ENCODE measurements at regions not wholly inside any gene's neighbourhood (a gene's known extent, or its start where the extent isn't known, plus 50 kb on each side); places are given as distances from the start of the nearest gene placed in this dataset.
"Not testable (repeated sequence)": the region's sequence is repeated elsewhere in the genome, so short reads cannot be mapped to it uniquely, and the experiment has no call there.

DNA sequence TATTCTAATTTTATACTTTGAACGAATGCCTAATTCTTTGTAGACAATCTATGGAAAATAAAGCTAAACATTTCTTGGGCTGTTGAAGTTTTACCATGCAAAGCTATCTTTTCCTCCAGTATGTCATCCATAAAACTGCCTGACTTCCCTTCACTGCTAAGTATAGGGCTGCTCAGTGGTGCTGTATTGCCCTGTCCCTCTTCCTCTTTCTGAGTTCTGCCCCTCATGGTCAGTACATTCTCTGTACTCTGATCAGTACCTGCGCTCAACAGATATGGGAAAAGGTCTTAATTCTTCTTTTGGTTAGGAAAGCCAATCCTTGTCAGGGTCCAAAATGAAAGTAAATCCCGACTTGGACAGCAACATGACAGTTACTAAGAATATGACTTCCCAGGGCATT, 321.9 kb downstream of the RAD51AP2 start:
- DNase-seq (ENCODE audit: low spot score), result no peak

DNA sequence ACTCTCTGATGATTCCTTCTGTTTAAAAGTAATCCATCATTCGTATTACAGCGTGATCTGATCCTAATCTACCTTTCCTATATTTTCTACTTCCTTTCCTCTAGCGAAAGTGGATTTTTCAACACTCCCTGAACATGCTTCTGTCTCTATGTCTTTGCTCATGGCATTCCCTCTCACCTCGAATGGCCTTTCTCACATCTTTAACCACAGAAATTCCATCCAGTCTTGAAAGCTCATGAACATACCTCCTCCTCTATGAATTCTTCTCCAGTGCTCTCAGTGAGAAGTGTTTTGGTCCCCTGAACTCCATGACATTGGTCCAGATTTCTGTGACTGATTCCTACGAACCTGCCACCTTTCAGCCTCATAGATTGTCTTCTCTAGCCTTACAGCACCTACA, 323.2 kb downstream of the RAD51AP2 start:
- DNase-seq (ENCODE audit: low spot score), result no peak

DNA sequence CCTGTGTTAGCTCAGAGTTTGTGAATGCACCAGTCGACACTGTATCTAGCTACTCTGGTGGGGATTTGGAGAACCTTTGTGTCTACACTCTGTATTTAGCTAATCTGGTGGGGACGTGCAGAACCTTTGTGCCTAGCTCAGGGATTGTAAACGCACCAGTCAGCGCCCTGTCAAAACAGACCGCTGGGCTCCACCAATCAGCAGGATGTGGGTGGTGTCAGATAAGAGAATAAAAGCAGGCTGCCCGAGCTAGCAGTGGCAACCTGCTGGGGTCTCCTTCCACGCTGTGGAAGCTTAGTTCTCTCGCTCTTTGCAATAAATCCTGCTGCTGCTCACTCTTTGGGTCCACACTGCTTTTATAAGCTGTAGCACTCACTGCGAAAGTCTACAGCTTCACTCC, 324.2 kb downstream of the RAD51AP2 start:
- DNase-seq (ENCODE audit: low spot score), result no peak

DNA sequence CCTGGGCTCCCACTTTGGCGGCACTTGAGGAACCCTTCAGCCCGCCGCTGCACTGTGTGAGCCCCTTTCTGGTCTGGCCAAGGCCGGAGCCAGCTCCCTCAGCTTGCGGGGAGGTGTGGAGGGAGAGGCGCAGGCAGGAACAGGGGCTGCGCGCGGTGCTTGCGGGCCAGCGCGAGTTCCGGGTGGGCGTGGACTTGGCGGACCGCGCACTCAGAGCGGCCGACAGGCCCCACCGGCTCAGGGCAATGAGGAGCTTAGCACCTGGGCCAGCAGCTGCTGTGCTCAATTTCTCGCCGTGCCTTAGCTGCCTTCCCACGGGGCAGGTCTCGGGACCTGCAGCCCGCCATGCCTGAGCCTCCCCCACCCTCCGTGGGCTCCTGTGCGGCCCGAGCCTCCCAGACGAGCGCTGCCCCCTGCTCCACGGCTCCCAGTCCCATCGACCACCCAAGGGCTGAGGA, 324.8 kb downstream of the RAD51AP2 start:
- DNase-seq (ENCODE audit: low spot score), result not testable (repeated sequence)

DNA sequence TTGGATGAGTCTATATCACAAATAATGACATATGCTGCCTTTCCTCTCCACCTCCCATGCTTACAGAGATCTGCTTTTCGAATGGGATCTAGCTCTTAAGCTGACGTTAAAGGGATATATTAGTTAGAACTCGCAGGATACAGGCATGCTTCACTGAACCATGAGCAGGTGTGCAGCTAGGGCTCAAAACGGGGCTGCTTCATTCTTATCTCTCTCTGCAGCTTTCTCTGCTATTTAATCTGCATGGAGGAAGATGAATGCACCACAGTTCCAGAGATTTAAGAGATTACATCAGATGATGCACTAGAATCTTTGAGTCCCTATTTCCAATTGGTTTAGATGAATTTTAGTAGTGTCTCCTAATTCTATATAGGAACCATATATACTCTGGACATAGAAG, 327.0 kb downstream of the RAD51AP2 start:
- no peak for DNase-seq (ENCODE audit: low spot score)

DNA sequence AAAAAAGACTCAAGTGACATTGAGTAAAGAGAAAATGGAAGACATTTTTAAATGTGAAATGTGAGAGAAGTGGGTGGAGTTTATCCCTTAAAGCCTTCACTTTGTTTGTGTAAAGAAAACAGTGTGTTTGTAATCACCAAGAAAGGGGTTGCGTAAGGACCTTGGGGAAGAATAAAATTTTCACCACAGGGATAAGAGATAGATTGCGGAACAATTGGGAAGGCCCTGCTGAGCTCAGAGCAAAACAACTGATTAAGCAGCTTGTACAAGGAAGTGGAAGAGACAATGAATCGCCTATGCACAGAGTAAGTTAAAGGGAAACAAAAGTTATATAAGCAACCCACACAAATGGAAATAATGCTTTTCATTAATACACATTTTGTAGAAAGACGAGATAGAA, 327.7 kb downstream of the RAD51AP2 start:
- DNase-seq (ENCODE audit: low spot score), result no peak

DNA sequence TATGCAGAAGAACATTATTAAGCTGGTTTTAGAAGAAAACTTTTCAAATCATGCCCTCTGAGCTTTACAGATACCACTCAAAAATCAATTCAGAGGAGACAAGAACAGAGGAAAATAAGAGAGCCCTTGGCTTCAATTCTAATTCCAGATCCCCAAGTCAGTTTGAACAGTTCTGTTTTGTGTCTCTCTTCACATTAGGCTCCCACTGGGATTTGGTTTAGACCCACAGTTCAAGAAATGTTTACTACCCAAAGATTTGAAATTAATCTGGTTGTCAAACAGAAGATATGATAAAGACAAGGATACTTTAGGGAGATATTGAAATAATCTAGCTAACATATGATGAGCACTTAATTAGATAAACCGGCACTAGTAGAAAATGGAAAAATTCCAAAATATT, 329.5 kb downstream of the RAD51AP2 start:
- no peak for DNase-seq (ENCODE audit: low spot score)

DNA sequence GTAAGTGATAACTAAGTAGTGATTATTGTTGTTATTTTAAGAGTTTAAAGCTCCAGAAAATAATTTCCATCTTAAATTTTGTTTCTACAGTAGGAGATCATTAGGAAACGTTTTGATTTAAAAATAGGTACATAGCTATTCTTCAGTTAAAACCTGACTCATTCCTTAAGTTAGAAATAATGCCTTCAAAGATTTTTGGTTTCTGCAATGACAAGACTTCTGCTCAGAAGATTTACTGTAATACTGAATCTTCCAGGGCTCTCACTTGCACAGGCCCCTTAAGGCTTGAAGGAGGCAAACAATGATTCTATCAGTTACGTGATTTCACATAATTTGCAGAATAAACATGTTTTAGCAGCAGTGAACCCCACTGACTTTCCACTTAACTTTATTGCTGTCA, 333.7 kb downstream of the RAD51AP2 start:
- DNase-seq (ENCODE audit: low spot score), result no peak

DNA sequence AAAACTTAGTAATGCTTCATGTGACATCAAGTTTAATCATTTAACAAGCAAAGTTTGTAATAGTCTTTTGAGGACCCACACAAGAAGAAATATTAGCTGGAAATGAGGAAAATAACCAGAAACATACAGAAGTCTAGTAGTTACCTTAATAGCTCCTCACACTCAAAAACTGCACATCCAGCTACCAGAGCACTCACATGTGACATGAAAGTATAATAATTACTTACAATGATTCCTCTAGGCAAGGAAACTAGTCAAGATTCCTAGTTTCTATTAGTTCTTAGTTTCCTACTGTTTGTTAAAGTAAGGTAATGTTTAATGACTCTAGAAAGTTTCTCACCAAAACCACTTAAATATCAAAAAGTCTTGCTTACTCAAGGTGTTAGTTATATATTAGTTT, 335.8 kb downstream of the RAD51AP2 start:
- no peak for DNase-seq (ENCODE audit: low spot score)

DNA sequence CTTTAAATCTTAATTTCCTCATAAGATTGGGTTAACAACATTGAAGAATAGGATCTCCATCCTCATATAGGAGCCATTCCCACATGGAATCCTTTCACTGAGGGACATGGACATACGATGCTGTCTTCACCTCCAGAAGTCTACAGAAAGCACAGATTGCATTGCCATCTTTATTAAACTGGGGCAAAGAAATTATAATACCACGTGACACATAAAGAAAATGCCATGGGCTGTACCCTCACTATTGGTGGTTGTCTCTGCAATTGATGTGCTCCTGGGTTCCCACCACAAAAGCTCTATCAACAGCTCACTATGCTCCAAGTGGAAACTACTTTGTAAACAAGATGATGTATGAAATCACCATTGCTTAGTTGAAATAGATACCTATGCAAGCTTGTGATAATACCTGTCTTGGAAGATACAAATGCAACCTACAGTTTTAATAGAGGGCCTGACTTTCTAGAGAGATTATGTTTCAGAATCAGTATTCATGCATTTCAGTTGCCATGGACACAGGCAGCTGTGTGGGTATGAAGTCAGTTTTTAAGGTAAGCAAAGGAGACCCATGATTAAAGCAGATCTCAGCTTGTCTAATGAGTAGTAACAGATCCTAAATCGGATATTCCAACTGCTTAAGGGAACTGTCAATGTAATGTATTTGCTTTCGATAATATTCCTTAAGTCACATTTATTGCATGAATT, 337.0 kb downstream of the RAD51AP2 start:
- DNase-seq (ENCODE audit: low spot score), result no peak

DNA sequence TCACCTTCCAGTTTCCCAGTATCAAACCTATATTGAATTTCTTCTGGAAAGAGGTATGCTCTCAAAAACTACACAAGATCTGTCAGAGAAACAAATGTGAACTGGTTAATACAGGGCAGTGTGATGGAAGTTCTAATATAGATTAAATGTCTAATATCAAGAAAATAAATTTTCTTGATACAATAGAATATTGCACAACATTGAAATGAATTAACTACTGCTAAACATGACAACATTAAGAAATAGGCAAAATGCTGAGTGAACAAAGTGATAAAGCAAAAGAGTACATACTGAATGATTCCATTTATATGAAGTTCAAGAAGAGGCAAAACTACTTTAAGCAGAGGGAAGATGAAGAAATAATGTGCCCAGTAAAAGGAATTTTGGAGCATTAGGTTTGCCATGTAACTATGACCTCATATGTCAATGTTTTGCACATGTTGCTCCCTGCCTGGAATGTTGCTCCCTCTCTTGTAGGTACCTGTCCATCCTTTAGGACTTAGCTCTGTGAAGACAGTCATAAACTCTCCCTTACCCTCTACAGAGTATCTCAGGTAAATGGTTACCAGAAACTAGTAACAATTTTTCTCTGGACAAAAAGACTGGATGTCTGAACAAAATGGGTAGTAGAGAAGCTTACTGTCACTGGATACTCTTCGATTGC, 339.0 kb downstream of the RAD51AP2 start:
- DNase-seq (ENCODE audit: low spot score), result no peak

DNA sequence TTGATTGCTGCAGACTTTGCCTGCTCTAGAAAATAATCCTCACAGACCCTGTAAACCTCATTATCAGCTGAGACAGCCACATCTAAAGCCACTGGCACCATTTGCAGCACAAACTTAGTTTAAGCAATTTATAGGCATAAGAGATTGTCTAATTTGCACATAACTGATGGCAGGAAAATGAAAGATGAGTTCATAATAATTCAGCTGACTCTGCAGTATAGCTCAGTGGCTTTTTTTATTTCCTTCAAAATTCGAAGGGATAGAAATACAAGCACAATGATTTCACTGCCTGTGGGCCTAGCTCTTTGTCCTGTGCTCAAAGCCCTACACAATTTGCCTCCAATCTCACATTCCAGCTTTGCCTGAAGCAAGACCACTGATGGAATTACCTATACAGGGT, 341.2 kb downstream of the RAD51AP2 start:
- DNase-seq (ENCODE audit: low spot score), result no peak

DNA sequence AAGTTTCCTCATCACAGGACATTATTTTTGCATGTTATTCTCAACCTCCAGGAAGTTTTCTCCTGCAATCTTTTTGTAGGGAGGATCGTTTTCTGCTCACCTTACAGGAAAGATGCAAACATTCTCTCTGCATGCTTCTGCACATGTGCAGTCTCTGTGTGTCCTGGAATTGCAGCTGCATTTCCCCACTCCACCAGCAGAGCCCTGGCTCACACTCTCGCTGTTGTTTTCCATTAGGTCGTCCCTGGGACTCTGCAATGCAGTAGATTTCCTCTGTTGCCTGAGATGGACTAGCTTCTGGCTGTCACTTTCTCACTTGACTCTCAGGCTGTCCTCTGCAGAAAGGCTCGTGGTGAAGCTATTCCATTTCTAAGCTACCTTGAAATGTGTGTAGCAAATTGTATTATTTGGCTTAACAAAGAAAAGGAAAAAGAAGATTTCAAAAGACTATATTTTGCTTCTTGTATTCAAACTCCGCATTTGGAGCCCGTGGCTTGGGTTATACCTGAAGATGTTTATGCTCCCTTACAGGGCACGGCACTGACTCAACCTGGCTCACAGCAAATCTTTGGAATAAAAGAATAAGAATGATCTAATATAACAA, 346.7 kb downstream of the RAD51AP2 start:
- DNase-seq (ENCODE audit: low spot score), result peak; percentile 46

DNA sequence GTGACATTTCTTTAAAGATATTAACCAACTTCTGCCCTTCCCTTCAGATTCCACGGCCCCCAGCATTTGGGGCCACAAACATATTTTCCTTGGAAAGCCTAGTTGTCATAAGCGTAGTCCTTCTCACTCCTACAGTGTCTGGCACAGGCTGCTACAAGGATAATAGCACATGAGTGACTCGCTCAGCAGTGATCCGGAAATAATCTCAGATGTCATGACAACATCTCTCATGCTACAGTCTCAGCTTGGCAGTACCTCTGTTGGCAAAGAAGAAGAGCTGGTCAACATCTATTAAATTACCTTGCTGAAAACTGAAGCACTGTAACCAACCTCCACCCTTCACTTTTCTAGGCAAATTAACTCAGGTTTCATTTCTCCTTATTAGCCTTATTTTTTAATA, 351.7 kb downstream of the RAD51AP2 start:
- no peak for DNase-seq (ENCODE audit: low spot score)

DNA sequence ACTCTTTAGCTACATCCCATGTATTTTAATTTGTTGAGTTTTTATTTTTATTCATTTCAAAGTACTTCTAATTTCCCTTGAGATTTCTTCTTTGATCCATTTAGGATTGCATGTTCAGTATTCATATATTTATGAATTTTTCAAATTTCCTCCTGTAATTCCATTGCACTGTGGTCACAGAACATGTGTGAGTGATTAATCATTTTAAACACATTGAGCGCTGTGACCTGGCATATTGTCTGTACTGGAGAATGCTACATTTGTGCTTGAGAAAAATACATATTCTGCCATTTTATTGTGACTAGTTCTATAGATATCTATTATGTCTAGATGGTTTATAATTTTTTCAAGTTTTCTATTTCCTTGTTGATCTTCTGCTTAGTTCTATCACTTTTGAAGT, 353.7 kb downstream of the RAD51AP2 start:
- no peak for DNase-seq (ENCODE audit: low spot score)

DNA sequence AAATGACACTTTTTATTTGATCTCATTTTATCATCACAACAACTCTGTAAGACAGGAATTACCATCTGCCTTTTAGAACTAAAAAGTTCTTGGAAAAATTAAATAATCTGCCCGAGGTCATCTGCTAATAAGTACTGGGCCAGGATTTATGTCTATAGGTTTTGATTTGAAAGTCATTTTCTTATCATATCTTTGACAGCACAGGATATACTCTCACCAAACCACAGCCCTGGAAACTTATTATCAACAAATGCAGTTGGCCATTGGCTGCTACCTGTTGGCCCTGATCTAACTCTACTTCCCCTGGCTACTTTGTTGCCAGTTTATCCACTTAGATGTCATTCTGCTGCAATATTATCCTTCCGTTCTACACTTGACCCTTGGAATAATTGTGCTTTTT, 354.6 kb downstream of the RAD51AP2 start:
- DNase-seq (ENCODE audit: low spot score), result no peak

DNA sequence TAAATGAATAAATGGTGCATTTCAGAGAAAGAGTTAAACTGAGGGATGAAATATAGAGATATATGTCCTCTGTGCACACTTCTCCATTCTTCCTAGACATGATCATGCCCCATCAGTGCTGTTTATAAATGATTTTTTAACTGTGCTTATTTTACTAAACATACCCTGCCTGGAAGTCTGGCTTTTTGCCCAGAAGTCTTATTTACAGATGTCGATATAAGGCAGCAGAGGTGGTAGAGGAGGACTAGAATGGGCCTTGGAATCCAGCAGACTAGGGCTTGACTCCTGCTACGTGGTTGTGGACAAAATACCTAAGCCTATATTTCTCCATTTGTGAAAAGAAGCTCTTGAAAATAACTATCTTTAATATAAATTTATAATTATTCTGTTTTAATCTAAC, 355.5 kb downstream of the RAD51AP2 start:
- DNase-seq (ENCODE audit: low spot score), result no peak

DNA sequence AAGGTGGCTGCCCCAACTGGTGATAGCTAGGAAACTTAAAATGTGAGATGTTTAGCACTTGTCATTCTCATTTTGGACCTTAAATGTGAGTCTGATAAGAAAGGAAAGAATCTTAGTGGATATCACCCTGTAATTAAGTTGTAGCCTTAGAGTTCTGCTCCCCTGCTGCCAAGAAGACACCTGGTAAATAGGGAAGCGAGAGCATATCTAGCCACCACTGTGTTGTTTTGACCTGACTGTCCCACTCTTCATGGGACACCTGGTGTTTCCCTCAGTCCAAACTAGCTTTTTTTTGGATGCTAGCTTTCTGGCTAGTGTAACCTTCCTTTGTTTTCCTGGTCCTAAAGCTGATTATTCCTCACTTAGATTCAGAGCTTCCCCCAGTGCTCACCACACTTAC, 357.6 kb downstream of the RAD51AP2 start:
- DNase-seq (ENCODE audit: low spot score), result no peak

DNA sequence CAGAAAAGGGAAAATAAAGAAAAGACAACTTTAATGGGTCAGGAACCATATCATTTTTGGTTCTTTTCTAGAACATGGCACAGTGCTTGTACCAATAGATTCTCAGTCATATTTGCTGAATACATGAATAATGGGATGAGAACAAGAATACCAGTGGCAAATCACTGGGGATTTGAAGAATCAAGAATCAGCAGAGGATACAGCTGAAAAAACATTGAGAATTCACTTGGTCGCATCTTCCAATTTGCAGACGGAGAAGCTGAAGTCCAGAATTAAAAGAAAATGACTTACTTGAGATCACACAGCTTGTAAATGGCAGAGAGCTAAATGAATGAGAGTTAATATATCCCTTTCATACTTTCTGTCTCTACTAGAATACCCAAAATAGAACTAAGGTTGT, 362.2 kb downstream of the RAD51AP2 start:
- DNase-seq (ENCODE audit: low spot score), result no peak

DNA sequence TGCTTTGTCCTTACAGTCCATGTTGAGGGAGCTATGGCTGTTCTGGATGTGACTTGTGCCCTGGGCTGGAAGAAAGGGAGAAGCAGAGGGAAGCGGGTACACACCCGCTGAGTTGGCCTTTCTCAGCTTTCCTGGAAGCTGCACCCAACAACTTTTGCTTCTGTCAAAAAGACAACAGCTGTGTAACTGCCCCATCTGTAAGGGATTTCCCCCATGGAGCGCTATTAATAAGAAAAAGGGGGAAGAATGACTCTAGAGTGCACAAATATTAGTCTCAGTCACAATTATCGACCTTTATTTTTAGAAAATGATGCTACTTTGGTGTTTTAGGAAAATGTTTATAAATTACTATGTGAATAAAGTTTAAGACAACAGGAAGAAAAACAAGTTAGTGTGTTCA, 368.3 kb downstream of the RAD51AP2 start:
- no peak for DNase-seq (ENCODE audit: low spot score)

DNA sequence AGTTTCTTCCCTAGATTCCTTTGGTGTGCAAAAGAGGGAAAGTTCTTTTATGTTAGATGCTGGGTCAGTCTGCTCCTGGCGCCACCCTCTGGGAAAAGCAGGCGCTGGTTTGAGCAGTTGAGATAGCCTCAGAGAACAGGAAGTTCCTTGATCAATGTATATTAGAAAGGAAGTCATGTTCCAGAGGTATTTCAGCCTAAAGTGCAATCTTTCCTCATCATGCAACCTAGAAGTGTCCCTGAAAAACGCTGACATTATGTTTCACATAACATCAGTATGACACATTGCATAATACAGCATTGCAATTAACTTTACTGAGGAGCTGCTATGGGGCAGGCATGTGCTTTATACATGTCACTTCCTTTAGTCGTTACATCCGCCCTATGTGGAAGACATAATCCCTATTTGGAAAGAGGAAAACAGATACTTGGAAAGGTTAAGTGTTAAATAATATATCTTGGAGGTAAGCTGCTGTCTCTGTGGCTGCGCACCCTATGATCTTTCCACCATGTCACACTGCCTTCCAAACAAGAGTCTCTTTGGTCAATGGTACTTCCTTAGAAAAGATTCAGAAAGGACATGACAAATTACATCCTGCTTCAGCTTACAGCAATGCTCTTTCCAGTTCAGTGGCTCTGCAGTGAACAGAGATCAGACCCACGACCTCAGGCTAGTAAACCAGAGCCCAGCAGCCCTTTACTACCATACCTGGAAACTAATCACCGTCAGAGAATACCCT, 369.7 kb downstream of the RAD51AP2 start:
- DNase-seq (ENCODE audit: low spot score), result peak; percentile 26

DNA sequence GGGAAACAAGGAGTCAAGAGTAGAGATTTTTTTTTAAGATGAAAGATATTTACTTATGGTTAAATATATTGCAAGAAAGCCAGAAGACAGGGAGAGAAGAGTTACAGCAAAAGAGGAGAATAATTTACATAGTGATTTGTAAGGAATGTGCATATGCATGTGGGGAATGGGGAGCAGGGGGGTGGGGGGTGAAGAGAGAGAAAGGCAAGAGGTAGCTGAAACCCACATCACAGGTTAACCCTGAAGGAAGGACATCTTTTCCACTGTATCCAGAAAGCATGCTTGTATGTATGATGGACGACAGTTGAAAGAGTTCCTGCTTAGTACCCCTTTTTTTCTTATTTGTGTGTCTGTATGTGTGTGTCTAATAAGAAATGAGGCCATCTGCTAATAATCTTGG, 371.9 kb downstream of the RAD51AP2 start:
- no peak for DNase-seq (ENCODE audit: low spot score)
